GM23338 (cell line): ENCODE measurements at regions not wholly inside any gene's neighbourhood (a gene's known extent, or its start where the extent isn't known, plus 50 kb on each side); places are given as distances from the start of the nearest gene placed in this dataset.

ENCODE experiments used
- ATAC-seq: fragments of 200-7000 bp; cut with Tn5 transposase; 3 replicates; pipeline ENCODE4 v1.9.1; 2020
- DNase-seq: peaks from one replicate; pipeline ENCODE4 v3.0.0-alpha.2; 2015; ENCODE audit warnings: low spot score
- H2AFZ ChIP-seq: fragments of 200-600 bp; sonication (generic); 2 replicates; pipeline ENCODE4 v1.8.0; 2016; ENCODE audit warnings: antibody characterized with exemption, mild to moderate bottlenecking, moderate library complexity
- H3F3A ChIP-seq: fragments of 200-600 bp; sonication (generic); replicated peaks from 2 replicates; pipeline ENCODE4 v1.8.0; 2017; ENCODE audit warnings: antibody characterized with exemption, mixed run types, low read depth
- H3K27ac ChIP-seq: fragments of 200-600 bp; sonication (generic); 2 replicates; pipeline ENCODE4 v1.6.1; 2016; ENCODE audit warnings: low read depth
- H3K27me3 ChIP-seq: fragments of 200-600 bp; sonication (generic); 2 replicates; pipeline ENCODE4 v1.8.0; 2016; ENCODE audit warnings: mild to moderate bottlenecking, mixed run types, moderate library complexity; ENCODE audit not compliant: insufficient read depth
- H3K36me3 ChIP-seq: fragments of 200-600 bp; sonication (generic); 2 replicates; pipeline ENCODE4 v1.8.0; 2016; ENCODE audit warnings: mild to moderate bottlenecking; ENCODE audit not compliant: insufficient read depth
- H3K4me1 ChIP-seq: fragments of 200-600 bp; sonication (generic); 2 replicates; pipeline ENCODE4 v1.8.0; 2016; ENCODE audit warnings: mild to moderate bottlenecking, moderate library complexity; ENCODE audit not compliant: insufficient read depth
- H3K4me2 ChIP-seq: fragments of 200-600 bp; sonication (generic); 2 replicates; pipeline ENCODE4 v1.7.1; 2017; ENCODE audit warnings: mixed run types
- H3K4me3 ChIP-seq: fragments of 200-600 bp; sonication (generic); 2 replicates; pipeline ENCODE4 v1.6.1; 2016; ENCODE audit warnings: mixed run types
- H3K79me2 ChIP-seq: fragments of 200-600 bp; sonication (generic); replicated peaks from 2 replicates; pipeline ENCODE4 v1.8.0; 2017; ENCODE audit warnings: mild to moderate bottlenecking; ENCODE audit not compliant: insufficient read depth
- H3K9me2 ChIP-seq: fragments of 200-600 bp; sonication (generic); 2 replicates; pipeline ENCODE4 v1.8.0; 2017; ENCODE audit not compliant: insufficient read depth
- H4K20me1 ChIP-seq: fragments of 200-600 bp; sonication (generic); replicated peaks from 2 replicates; pipeline ENCODE4 v1.8.0; 2017; ENCODE audit warnings: mild to moderate bottlenecking; ENCODE audit not compliant: insufficient read depth
- H3K27ac Mint-ChIP-seq: 2 replicates; pipeline ENCODE4 v1.8.0; 2020; ENCODE audit warnings: inconsistent platforms, mild to moderate bottlenecking, moderate library complexity, mixed read lengths
- H3K27me3 Mint-ChIP-seq: 3 replicates; pipeline ENCODE4 v1.8.0; 2022; ENCODE audit warnings: low read depth, mild to moderate bottlenecking, moderate library complexity, mixed read lengths, inconsistent platforms; ENCODE audit not compliant: insufficient read depth, poor library complexity
- H3K36me3 Mint-ChIP-seq: 3 replicates; pipeline ENCODE4 v1.8.0; 2021; ENCODE audit warnings: low read depth, mild to moderate bottlenecking, inconsistent platforms, moderate library complexity, mixed read lengths
- H3K4me1 Mint-ChIP-seq: 3 replicates; pipeline ENCODE4 v1.8.0; 2020; ENCODE audit warnings: mild to moderate bottlenecking, inconsistent platforms, mixed read lengths
- H3K4me3 Mint-ChIP-seq: 3 replicates; pipeline ENCODE4 v1.8.0; 2021; ENCODE audit warnings: moderate library complexity, mild to moderate bottlenecking, inconsistent platforms, mixed read lengths
- H3K9me3 Mint-ChIP-seq: 3 replicates; pipeline ENCODE4 v1.8.0; 2020; ENCODE audit warnings: moderate library complexity, mild to moderate bottlenecking, inconsistent platforms, mixed read lengths
- CREB1 ChIP-seq: fragments of 250-450 bp; sonication (Bioruptor Pico); IDR thresholded peaks from 2 replicates; pipeline ENCODE4 v1.5.0; 2020; ENCODE audit warnings: low read depth, mild to moderate bottlenecking, moderate library complexity
- ETS1 ChIP-seq: IDR thresholded peaks from 2 replicates; pipeline ENCODE4 v1.6.1; 2016; ENCODE audit warnings: antibody characterized with exemption
- EZH2 ChIP-seq: fragments of 200-600 bp; sonication (generic); IDR thresholded peaks from one replicate; pipeline ENCODE4 v1.8.0; 2017; ENCODE audit warnings: antibody characterized with exemption, mild to moderate bottlenecking, low read depth; ENCODE audit not compliant: unreplicated experiment
- POLR2AphosphoS5 ChIP-seq: IDR thresholded peaks from 2 replicates; pipeline ENCODE4 v1.6.1; 2016; ENCODE audit warnings: antibody characterized with exemption, low read depth
- TF ChIP-seq, protein P1 (sequence below): fragments of 250-450 bp; sonication (Bioruptor Pico); IDR thresholded peaks from 2 replicates; pipeline ENCODE4 v1.5.0; 2020; ENCODE audit warnings: mild to moderate bottlenecking, moderate library complexity

DNA sequence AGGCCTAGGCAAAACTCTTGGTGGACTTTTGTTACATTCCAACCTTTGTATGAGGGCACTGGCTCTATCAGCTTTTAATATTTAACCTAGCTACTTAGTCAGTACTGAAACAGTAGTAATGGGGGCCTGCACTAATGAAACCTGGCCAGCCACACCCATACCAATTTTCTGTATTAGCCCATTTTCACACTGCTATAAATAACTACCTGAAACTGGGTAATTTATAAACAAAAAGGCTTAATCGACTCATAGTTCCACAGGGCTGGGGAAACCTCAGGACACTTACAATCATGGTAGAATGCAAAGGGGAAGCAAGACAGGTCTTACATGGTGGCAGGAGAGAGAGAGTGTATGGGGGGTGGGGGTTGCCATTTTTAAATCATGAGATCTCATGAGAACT is 245.7 kb upstream of the RGS18 start:
- Histone ChIP-seq H3K79me2 (no peaks in the 10 kb centered on the region), H2AFZ (no peak overlapping the region), H3K36me3 (no peaks in the 10 kb centered on the region), H4K20me1 (no peaks in the 10 kb centered on the region), H3K4me2 (no peak overlapping the region), H3K4me1 (peaks cover 4% of the 10 kb centered on the region; the same call in 1 of the 2 replicates), H3K27ac (no peak overlapping the region), H3F3A (no peaks in the 10 kb centered on the region), H3K27me3 (no peaks in the 10 kb centered on the region), H3K4me3 (no peak overlapping the region), H3K9me2 (peaks cover 30% of the 10 kb centered on the region; the same call in 1 of the 2 replicates)
- H3K9me3 Mint-ChIP-seq: peaks cover 29% of the 10 kb centered on the region
- DNase-seq (no peak), ATAC-seq (no peak)
- H3K27ac Mint-ChIP-seq: no peak overlapping the region
- H3K36me3 Mint-ChIP-seq: peaks cover 28% of the 10 kb centered on the region
- no peak overlapping the region for H3K4me3 Mint-ChIP-seq
- no peaks in the 10 kb centered on the region for H3K27me3 Mint-ChIP-seq
- peaks cover 5% of the 10 kb centered on the region; the same call in 1 of the 3 replicates for H3K4me1 Mint-ChIP-seq
- TF ChIP-seq EZH2: no peak
- no peak for TF ChIP-seq POLR2AphosphoS5
- TF ChIP-seq, protein P1, sequence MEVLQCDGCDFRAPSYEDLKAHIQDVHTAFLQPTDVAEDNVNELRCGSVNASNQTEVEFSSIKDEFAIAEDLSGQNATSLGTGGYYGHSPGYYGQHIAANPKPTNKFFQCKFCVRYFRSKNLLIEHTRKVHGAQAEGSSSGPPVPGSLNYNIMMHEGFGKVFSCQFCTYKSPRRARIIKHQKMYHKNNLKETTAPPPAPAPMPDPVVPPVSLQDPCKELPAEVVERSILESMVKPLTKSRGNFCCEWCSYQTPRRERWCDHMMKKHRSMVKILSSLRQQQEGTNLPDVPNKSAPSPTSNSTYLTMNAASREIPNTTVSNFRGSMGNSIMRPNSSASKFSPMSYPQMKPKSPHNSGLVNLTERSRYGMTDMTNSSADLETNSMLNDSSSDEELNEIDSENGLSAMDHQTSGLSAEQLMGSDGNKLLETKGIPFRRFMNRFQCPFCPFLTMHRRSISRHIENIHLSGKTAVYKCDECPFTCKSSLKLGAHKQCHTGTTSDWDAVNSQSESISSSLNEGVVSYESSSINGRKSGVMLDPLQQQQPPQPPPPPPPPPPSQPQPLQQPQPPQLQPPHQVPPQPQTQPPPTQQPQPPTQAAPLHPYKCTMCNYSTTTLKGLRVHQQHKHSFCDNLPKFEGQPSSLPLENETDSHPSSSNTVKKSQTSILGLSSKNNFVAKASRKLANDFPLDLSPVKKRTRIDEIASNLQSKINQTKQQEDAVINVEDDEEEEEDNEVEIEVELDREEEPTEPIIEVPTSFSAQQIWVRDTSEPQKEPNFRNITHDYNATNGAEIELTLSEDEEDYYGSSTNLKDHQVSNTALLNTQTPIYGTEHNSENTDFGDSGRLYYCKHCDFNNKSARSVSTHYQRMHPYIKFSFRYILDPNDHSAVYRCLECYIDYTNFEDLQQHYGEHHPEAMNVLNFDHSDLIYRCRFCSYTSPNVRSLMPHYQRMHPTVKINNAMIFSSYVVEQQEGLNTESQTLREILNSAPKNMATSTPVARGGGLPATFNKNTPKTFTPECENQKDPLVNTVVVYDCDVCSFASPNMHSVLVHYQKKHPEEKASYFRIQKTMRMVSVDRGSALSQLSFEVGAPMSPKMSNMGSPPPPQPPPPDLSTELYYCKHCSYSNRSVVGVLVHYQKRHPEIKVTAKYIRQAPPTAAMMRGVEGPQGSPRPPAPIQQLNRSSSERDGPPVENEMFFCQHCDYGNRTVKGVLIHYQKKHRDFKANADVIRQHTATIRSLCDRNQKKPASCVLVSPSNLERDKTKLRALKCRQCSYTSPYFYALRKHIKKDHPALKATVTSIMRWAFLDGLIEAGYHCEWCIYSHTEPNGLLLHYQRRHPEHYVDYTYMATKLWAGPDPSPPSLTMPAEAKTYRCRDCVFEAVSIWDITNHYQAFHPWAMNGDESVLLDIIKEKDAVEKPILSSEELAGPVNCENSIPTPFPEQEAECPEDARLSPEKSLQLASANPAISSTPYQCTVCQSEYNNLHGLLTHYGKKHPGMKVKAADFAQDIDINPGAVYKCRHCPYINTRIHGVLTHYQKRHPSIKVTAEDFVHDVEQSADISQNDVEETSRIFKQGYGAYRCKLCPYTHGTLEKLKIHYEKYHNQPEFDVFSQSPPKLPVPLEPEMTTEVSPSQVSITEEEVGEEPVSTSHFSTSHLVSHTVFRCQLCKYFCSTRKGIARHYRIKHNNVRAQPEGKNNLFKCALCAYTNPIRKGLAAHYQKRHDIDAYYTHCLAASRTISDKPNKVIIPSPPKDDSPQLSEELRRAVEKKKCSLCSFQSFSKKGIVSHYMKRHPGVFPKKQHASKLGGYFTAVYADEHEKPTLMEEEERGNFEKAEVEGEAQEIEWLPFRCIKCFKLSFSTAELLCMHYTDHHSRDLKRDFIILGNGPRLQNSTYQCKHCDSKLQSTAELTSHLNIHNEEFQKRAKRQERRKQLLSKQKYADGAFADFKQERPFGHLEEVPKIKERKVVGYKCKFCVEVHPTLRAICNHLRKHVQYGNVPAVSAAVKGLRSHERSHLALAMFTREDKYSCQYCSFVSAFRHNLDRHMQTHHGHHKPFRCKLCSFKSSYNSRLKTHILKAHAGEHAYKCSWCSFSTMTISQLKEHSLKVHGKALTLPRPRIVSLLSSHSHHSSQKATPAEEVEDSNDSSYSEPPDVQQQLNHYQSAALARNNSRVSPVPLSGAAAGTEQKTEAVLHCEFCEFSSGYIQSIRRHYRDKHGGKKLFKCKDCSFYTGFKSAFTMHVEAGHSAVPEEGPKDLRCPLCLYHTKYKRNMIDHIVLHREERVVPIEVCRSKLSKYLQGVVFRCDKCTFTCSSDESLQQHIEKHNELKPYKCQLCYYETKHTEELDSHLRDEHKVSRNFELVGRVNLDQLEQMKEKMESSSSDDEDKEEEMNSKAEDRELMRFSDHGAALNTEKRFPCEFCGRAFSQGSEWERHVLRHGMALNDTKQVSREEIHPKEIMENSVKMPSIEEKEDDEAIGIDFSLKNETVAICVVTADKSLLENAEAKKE (CRISPR knock-in tag): no peak
- no peak for TF ChIP-seq ETS1
- no peak for TF ChIP-seq CREB1 (CRISPR knock-in tag)
